Right ventricle myocardium superior (tissue), 1 donor: ENCODE measurements at regions not wholly inside any gene's neighbourhood (a gene's known extent, or its start where the extent isn't known, plus 50 kb on each side); places are given as distances from the start of the nearest gene placed in this dataset.

ENCODE experiments used
- ATAC-seq: fragments of 200-7000 bp; cut with Tn5 transposase; one replicate; pipeline ENCODE4 v1.9.1; 2020; ENCODE audit warnings: mild to moderate bottlenecking; ENCODE audit not compliant: poor library complexity
- DNase-seq: peaks from one replicate; pipeline ENCODE4 v3.0.0-alpha.2; 2020
- intact Hi-C: fragments of 100-400 bp; cut with DNase I; formaldehyde crosslinking; loops from one replicate; pipeline ENCODE4 v1.11.2; 2022
- donor health status: DM: no; HTN: yes; CAD: no; lungs with severe emphysema.

DNA sequence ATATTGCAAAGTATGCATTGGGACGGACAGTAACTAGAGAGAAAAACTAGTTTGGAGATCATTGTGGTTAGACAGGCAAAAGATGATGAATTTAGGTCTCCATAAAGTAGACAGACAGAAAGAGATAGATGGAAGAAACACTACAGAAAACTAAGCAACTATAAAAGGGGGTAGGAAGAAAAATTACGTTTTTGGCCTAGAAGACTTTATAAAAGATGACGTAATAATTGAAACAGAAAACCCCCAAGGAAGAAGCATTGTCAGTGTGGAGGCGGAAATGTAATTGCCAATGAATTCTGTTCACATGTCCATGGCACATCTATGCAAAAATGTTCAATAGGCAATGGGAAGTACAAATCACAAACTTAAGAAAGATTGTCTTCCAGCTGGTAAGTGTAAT is 1211.5 kb upstream of the ZEB2 start:
- intact Hi-C loops, result no loop called here
- no peak for DNase-seq
- ATAC-seq, result no peak

- intact Hi-C loops, result no loop called here
- DNase-seq (no peak), ATAC-seq (no peak)
These were observed 1210.3 kb upstream of the ZEB2 start for GRCh38 chr2:145729993-145730770.

DNA sequence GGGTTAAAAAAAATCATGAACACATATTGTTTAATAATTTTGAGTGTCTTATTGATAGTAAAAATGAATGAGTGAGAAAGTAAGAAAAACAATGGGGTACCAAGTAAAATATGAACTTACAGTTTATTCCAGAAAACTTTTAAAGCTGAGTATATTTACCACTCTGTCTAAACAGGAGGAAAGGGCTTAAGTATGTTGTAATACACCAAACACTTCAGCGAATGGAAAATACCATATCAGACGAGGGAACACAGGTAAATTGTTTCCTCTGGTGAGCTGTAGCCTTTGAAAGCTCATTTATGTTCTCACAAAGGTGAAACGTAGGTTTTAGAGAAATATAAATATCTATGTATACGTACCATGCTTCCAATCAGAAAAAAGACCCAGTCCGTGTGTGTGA is 1209.6 kb upstream of the ZEB2 start:
- ATAC-seq, result no peak
- intact Hi-C loops, result no loop called here
- no peak for DNase-seq

DNA sequence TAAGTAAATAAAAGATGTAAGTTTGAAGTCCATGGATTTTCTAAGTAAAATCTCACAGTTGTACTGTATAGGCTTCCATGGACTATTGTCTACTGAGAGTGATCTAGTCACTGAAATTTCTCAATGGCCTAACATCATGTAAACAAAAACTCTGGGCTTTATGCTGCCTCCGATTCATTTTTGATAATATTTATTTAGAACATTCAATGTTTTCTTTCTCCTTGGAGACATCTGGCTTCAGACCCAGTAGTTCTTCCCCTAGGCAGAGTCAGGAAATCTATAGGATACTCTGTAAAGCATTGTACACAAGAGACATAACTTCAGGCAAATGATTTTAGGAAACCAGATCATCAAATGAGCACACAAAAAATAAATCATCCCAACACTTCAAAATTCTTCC is 1208.6 kb upstream of the ZEB2 start:
- intact Hi-C loops, result no loop called here
- DNase-seq (no peak), ATAC-seq (no peak)

DNA sequence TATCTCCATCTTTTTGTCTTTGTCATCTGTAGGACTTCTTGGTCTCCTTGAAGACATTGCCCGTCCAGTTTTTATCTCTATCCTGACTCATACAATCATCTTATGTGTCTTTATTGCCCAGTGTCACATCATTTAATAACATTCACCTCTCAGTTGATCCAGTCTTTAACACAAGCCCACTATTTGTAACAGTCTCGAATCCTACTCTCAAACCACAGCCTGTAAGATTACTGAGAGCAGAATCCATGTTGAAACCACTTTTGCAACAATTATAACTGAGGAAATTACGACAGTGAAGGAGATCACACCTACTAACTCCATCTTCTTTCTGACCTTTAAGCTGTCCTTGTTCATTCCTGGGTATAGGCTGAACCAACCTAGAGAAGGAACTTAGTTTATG is 1206.0 kb upstream of the ZEB2 start:
- intact Hi-C loops, result no loop called here

DNA sequence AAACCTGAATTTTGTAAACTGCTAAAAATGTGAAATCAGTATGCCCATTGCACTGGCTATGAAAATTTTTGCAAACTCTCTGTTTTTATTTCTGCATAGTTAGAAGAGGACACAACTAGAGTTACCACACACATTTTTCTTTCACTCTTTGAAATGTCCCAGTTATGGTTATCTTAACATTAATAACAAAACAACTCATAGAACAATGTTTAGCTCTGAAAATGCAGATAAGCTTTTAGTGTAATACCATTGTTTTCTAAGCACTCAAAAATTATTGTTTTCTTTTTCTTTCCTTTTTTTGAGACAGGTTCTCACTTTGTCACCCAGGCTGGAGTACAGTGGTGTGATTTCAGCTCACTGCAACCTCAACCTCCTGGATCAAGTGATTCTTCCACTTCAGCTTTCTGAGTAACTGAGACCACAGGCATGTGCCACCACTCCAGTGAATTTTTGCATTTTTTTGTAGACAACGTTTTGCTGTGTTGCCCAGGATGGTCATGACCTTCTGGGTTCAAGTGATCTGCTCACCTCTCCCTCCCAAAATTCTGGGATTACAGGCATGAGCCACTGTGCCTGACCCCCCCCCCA is 1204.5 kb upstream of the ZEB2 start:
- DNase-seq, result no peak
- no peak for ATAC-seq
- intact Hi-C loops, result no loop called here

More for the DNA sequence above, 1206.0 kb upstream of the ZEB2 start:
- ATAC-seq, result no peak
- DNase-seq, result no peak

DNA sequence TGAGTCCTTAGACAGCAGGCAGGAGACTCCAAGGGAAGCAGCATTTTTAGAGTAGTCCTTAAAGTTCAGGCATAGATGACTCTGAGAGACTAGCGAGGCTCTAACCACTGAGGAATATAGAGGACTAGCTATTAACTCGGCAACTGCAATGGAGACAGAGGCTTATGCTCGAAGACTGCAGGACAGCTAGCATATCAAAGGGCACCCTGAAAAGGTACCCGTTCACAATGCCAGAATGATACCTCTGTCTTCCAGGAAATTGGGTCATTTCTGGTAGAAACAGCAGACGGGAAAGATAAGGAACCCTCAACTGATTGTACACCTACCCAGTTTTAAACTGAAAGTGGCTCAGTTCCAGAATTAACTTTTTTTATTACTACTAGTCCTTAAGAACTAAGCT is 1204.0 kb upstream of the ZEB2 start:
- intact Hi-C loops, result no loop called here
- ATAC-seq (no peak), DNase-seq (no peak)

DNA sequence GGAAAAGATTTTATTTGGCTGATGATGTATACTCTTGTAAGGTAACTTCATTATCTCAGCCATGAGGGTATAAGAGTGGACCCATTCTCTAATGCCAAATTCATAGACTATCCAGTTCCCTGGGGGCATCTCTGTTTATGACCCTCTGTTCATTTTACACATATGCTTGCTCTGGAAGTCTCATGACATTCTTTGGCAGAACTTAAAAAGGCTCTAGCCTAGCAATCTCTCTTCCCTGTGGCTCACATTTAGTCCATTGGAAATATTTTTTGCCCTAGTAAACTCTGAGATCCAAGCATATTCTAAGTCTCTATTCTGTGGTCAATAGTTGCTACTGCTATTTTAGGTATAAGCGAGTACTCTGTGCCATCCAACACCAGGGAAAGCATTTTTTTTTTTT is 1201.8 kb upstream of the ZEB2 start:
- DNase-seq (no peak), ATAC-seq (no peak)
- intact Hi-C loops, result no loop called here

DNA sequence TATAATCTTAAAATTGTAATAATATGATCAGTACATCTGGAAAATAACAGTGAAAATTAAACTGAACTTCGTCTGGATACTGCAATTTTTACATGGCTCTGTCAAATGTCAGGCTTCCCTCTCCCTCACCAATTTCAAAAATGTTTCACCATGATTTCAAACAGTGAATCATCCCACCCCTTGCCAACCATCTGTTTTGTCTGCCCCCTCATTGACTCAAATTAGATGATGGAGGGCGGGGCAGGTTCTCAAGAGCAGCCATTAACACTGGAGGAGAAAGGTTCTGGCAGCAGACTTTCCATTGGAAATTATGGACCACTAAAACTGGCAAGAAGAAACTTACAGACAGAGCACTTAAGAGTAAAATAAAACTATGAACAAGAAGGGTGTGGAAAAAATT is 1195.7 kb upstream of the ZEB2 start:
- no peak for DNase-seq

DNA sequence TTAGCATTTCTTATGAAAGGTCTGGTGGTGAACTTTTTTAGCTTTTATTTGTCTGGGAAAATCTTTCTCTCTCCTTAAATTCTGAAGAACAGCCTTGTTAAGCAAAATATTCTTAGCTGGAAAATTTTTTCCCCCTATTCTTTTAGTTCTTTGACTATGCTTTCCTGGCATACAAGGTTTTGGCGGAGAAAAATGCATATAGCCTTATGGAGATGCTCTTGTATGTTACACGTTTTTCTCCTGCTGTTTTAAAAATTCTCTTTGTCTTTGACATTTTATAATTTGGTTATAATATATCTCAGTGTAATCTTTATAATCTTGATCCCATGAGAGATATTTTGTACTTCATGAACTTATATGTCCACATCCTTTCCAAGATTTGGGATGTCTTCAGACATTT is 1190.4 kb upstream of the ZEB2 start:
- ATAC-seq (no peak), DNase-seq (no peak)
- intact Hi-C loops, result no loop called here

More for the DNA sequence above, 1195.7 kb upstream of the ZEB2 start:
- intact Hi-C loops, result no loop called here
- ATAC-seq, result no peak

DNA sequence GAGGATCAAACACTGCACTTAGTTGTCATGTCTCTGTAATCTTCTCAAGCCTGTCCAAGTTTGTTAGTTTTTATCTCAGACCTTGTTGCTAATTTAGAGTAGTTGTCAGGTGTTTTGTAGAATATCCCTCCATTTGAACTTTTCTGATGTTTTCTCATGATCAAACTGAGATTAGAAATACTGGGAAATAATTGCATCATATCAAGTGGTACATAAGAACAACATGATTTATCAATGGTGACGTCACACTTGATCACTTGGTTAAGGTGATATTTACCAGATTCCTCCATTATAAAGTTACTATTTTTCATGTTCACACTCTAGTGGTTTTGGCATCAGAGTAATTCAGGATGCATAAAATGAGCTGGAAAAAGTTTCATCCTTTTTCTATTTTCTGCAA is 1182.4 kb upstream of the ZEB2 start:
- intact Hi-C loops, result no loop called here
- ATAC-seq, result no peak
- no peak for DNase-seq

GRCh38 chr2:145692971-145693478 is 1173.1 kb upstream of the ZEB2 start:
- DNase-seq (no peak), ATAC-seq (no peak)
- intact Hi-C loops, result no loop called here

DNA sequence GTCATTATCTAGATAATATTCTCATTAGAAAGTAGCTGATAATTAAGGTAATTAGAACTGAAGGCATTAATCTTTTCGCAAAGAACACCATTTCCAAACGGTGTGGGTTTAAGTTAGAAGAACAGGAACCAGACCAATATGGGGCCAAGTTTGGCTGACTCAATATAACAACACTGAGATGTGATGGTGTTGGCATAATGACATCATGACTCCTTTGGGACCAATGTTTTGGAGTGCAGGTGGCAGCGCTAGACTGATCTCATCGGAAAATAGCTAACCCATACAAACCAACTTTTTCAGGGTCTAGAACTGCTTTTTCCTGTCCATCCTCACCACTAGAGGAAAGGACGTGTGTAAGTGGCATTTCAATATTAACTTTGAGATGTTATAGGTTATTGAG is 1171.7 kb upstream of the ZEB2 start:
- intact Hi-C loops, result no loop called here
- ATAC-seq (no peak), DNase-seq (no peak)

- intact Hi-C loops, result no loop called here
- DNase-seq, result no peak
- ATAC-seq, result no peak
These were observed 1170.4 kb upstream of the ZEB2 start for GRCh38 chr2:145690183-145690778.

GRCh38 chr2:145689277-145689676 is 1169.4 kb upstream of the ZEB2 start:
- ATAC-seq, result no peak
- intact Hi-C loops, result no loop called here
- no peak for DNase-seq

DNA sequence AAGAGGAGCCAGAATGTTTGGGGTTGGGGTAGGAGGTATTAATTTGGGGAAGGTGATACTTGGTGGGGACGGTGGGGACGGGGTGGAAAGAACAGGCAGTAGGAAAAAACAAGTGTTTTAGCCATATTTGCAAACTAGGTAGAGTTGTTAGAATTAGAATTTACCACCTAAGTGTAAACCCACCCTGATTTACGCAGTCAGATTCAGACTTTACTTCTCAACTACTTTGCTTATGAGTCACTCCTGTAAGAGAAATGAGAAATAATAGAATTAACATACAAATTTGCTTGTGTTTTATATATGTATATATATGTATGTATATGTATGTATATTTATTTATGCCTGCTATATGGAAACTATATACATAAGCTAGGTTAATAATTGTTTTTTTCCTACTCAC is 1168.2 kb upstream of the ZEB2 start:
- ATAC-seq, result no peak
- DNase-seq, result no peak
- intact Hi-C loops, result no loop called here

GRCh38 chr2:145687442-145688134 is 1167.7 kb upstream of the ZEB2 start:
- intact Hi-C loops, result no loop called here
- ATAC-seq (no peak), DNase-seq (no peak)

- intact Hi-C loops, result no loop called here
- DNase-seq (no peak), ATAC-seq (no peak)
These were observed 1165.6 kb upstream of the ZEB2 start for GRCh38 chr2:145685383-145686050.

DNA sequence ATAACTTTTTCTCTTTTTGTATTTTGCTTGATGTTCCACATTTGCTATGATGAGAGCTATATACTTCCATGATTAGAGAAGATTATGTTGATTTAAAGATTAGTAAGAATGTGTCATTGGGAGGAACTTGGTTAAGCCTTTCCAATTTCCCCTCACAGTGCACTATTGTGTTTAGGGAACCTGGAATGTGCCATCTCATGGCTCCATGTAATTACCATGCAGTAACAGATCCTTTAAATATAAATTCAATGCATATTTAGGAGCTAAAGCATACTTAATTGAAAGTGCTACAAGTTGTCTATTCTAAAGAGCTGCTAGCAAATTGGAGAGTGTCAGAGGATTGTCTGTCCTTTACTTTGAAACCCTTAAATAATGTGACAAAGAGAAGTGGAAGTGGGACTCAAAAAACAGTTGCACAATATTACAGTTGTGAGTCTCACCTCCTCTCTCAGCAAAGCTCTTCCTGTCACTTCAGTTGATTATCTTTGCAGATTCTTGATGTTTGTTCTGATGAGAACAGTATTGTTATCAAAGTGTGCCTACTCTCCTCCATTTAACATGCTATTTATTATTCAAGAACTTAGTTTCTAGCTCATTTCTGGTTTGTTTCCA is 1162.7 kb upstream of the ZEB2 start:
- ATAC-seq, result no peak
- DNase-seq, result no peak
- intact Hi-C loops, result no loop called here
